OCI-LY3 (cell line): ENCODE measurements at regions not wholly inside any gene's neighbourhood (a gene's known extent, or its start where the extent isn't known, plus 50 kb on each side); places are given as distances from the start of the nearest gene placed in this dataset.

ENCODE experiments used
- H2AFZ ChIP-seq: fragments of 200-600, 300-600 bp; shearing (Covaris generic); 2 replicates; pipeline ENCODE4 v1.6.0; 2014; ENCODE audit warnings: antibody characterized with exemption, low read depth, low read length
- H3K27ac ChIP-seq: fragments of 200-600, 300-600 bp; sonication (generic); 2 replicates; pipeline ENCODE4 v1.5.1; 2014; ENCODE audit warnings: mild to moderate bottlenecking, low read length, moderate library complexity, mixed read lengths
- H3K27me3 ChIP-seq: fragments of 200-600, 300-600 bp; sonication (generic); 2 replicates; pipeline ENCODE4 v1.6.1; 2014; ENCODE audit warnings: low read depth, low read length, mixed read lengths
- H3K36me3 ChIP-seq: fragments of 200-600, 300-600 bp; sonication (generic); replicated peaks from 2 replicates; pipeline ENCODE3; 2014; ENCODE audit warnings: low read depth, low read length, mixed read lengths
- H3K4me1 ChIP-seq: fragments of 300-600, 200-600 bp; sonication (generic); 2 replicates; pipeline ENCODE4 v1.6.1; 2014; ENCODE audit warnings: low read length, mixed read lengths
- H3K4me2 ChIP-seq: fragments of 200-600, 300-600 bp; sonication (generic); 2 replicates; pipeline ENCODE4 v1.6.1; 2014; ENCODE audit warnings: low read length, mixed read lengths
- H3K4me3 ChIP-seq: fragments of 300-600, 200-600 bp; sonication (generic); 2 replicates; pipeline ENCODE4 v1.5.1; 2014; ENCODE audit warnings: antibody characterized with exemption, mild to moderate bottlenecking, low read length, moderate library complexity
- H3K79me2 ChIP-seq: fragments of 300-600, 200-600 bp; shearing (Covaris generic); 2 replicates; pipeline ENCODE4 v1.6.1; 2014; ENCODE audit warnings: mild to moderate bottlenecking, low read length, mixed read lengths
- H3K9ac ChIP-seq: fragments of 300-600, 200-600 bp; shearing (Covaris generic); 2 replicates; pipeline ENCODE4 v1.6.0; 2014; ENCODE audit warnings: mild to moderate bottlenecking, low read length, moderate library complexity
- H3K9me3 ChIP-seq: fragments of 200-600, 300-600 bp; shearing (Covaris generic); 2 replicates; pipeline ENCODE4 v1.6.1; 2014; ENCODE audit warnings: low read length, mixed read lengths; ENCODE audit not compliant: insufficient read depth
- H4K20me1 ChIP-seq: fragments of 200-600, 300-600 bp; sonication (generic); 2 replicates; pipeline ENCODE4 v1.6.1; 2016; ENCODE audit warnings: low read length, mixed read lengths; ENCODE audit not compliant: insufficient read depth
- CTCF ChIP-seq: fragments of 200-600, 300-600 bp; sonication (generic); IDR thresholded peaks from 2 replicates; pipeline ENCODE4 v1.5.1; 2014; ENCODE audit warnings: antibody characterized with exemption, low read length, low read depth
- EZH2phosphoT487 ChIP-seq: fragments of 200-600 bp; shearing (Covaris generic); IDR thresholded peaks from 2 replicates; pipeline ENCODE4 v1.6.1; 2018; ENCODE audit warnings: antibody characterized with exemption, mixed run types, low read depth

GRCh38 chr6:14681699-14682487 is 564.0 kb upstream of the JARID2 start:
- Histone ChIP-seq H3K27me3 (no peaks in the 10 kb centered on the region), H4K20me1 (no peaks in the 10 kb centered on the region), H2AFZ (no peak overlapping the region), H3K4me3 (no peak overlapping the region), H3K4me1 (no peaks in the 10 kb centered on the region), H3K79me2 (no peaks in the 10 kb centered on the region), H3K4me2 (no peak overlapping the region), H3K9me3 (no peaks in the 10 kb centered on the region), H3K36me3 (no peaks in the 10 kb centered on the region), H3K27ac (no peak overlapping the region), H3K9ac (no peak overlapping the region)
- no peak for TF ChIP-seq EZH2phosphoT487
- no peak for TF ChIP-seq CTCF

GRCh38 chr6:14682812-14683211 is 563.1 kb upstream of the JARID2 start:
- Histone ChIP-seq H3K27ac (no peak overlapping the region), H3K79me2 (no peaks in the 10 kb centered on the region), H3K4me1 (no peaks in the 10 kb centered on the region), H3K4me3 (no peak overlapping the region), H3K9ac (no peak overlapping the region), H4K20me1 (no peaks in the 10 kb centered on the region), H3K4me2 (no peak overlapping the region), H2AFZ (no peak overlapping the region), H3K27me3 (no peaks in the 10 kb centered on the region), H3K9me3 (no peaks in the 10 kb centered on the region), H3K36me3 (no peaks in the 10 kb centered on the region)
- TF ChIP-seq CTCF (no peak), EZH2phosphoT487 (no peak)

GRCh38 chr6:14689639-14690038 is 556.2 kb upstream of the JARID2 start:
- no peak overlapping the region for H3K27ac ChIP-seq
- no peak overlapping the region for H2AFZ ChIP-seq
- no peaks in the 10 kb centered on the region for H3K9me3 ChIP-seq
- no peak overlapping the region for H3K9ac ChIP-seq
- no peak overlapping the region for H3K4me3 ChIP-seq
- H4K20me1 ChIP-seq: no peaks in the 10 kb centered on the region
- TF ChIP-seq EZH2phosphoT487: no peak
- no peak for TF ChIP-seq CTCF
- H3K36me3 ChIP-seq: no peaks in the 10 kb centered on the region
- H3K79me2 ChIP-seq: no peaks in the 10 kb centered on the region
- no peaks in the 10 kb centered on the region for H3K4me1 ChIP-seq
- no peak overlapping the region for H3K4me2 ChIP-seq
- H3K27me3 ChIP-seq: no peaks in the 10 kb centered on the region

GRCh38 chr6:14690120-14691056 is 555.5 kb upstream of the JARID2 start:
- Histone ChIP-seq H3K4me1 (no peaks in the 10 kb centered on the region), H3K9me3 (no peaks in the 10 kb centered on the region), H3K79me2 (no peaks in the 10 kb centered on the region), H2AFZ (no peak overlapping the region), H3K36me3 (no peaks in the 10 kb centered on the region), H3K27ac (no peak overlapping the region), H3K4me2 (no peak overlapping the region), H3K27me3 (no peaks in the 10 kb centered on the region), H3K4me3 (no peak overlapping the region), H3K9ac (no peak overlapping the region), H4K20me1 (no peaks in the 10 kb centered on the region)
- TF ChIP-seq EZH2phosphoT487 (no peak), CTCF (no peak)
